A673 (cell line): ENCODE measurements at regions not wholly inside any gene's neighbourhood (a gene's known extent, or its start where the extent isn't known, plus 50 kb on each side); places are given as distances from the start of the nearest gene placed in this dataset.
"Not testable (repeated sequence)": the region's sequence is repeated elsewhere in the genome, so short reads cannot be mapped to it uniquely, and the experiment has no call there.

ENCODE experiments used
- BruUV-seq: library from RNA; stranded (reverse); fragments of 400-500 nt; replicated peaks from 2 replicates; lab custom pipeline; 2021; lab: Mats Ljungman, UMichigan
- CTCF ChIA-PET: fragments of 300-600 bp; sonication (Branson Sonifier 250); formaldehyde crosslinking; loops from one replicate; lab custom pipeline; 2022; ENCODE audit warnings: antibody characterized with exemption; lab: Charles Lee
- POLR2A ChIA-PET: fragments of 300-600 bp; sonication (Branson Sonifier 250); formaldehyde crosslinking; loops from one replicate; lab custom pipeline; 2022; ENCODE audit warnings: antibody characterized with exemption; ENCODE audit not compliant: low non-redundant PET; lab: Charles Lee
- DNase-seq: peaks from one replicate; pipeline ENCODE4 v3.0.0-alpha.2; 2015; ENCODE audit warnings: low spot score
- H3K27ac ChIP-seq: fragments of 200-600 bp; sonication (generic); 2 replicates; pipeline ENCODE4 v1.5.1; 2016; ENCODE audit warnings: mixed run types, low read depth, mild to moderate bottlenecking, mixed read lengths, antibody characterized with exemption, low read length; ENCODE audit not compliant: poor library complexity, severe bottlenecking
- H3K27me3 ChIP-seq: fragments of 200-600 bp; sonication (generic); replicated peaks from 2 replicates; pipeline ENCODE4 v1.6.1; 2017; ENCODE audit warnings: mixed run types, low read depth, mild to moderate bottlenecking, mixed read lengths, antibody characterized with exemption, low read length; ENCODE audit not compliant: insufficient read depth, poor library complexity
- H3K36me3 ChIP-seq: fragments of 200-600 bp; sonication (generic); 2 replicates; pipeline ENCODE4 v1.6.1; 2016; ENCODE audit warnings: mixed run types, mild to moderate bottlenecking, mixed read lengths, antibody characterized with exemption, low read length; ENCODE audit not compliant: insufficient read depth, poor library complexity, severe bottlenecking
- H3K4me1 ChIP-seq: fragments of 200-600 bp; sonication (generic); 2 replicates; pipeline ENCODE4 v1.6.1; 2017; ENCODE audit warnings: mixed run types, mild to moderate bottlenecking, mixed read lengths, antibody characterized with exemption, low read length; ENCODE audit not compliant: insufficient read depth, poor library complexity, severe bottlenecking
- H3K4me3 ChIP-seq: fragments of 200-600 bp; sonication (generic); 2 replicates; pipeline ENCODE4 v1.5.1; 2016; ENCODE audit warnings: low read depth, mixed run types, mild to moderate bottlenecking, mixed read lengths, low read length; ENCODE audit not compliant: poor library complexity, severe bottlenecking
- H3K9me3 ChIP-seq: fragments of 200-600 bp; sonication (generic); 2 replicates; pipeline ENCODE4 v1.6.1; 2016; ENCODE audit warnings: mixed run types, low read depth, mild to moderate bottlenecking, mixed read lengths, antibody characterized with exemption, low read length; ENCODE audit not compliant: poor library complexity, severe bottlenecking
- EZH2 ChIP-seq: fragments of 200-600 bp; sonication (generic); IDR thresholded peaks from 2 replicates; pipeline ENCODE4 v1.6.1; 2017; ENCODE audit warnings: borderline replicate concordance, low read depth, mild to moderate bottlenecking, mixed read lengths, antibody characterized with exemption, low read length; ENCODE audit not compliant: poor library complexity, severe bottlenecking
- intact Hi-C: fragments of 100-400 bp; cut with micrococcal nuclease; formaldehyde crosslinking; loops from one replicate; pipeline ENCODE4 v1.10.0; 2022; ENCODE audit not compliant: unreplicated experiment
- TF ChIP-seq, protein P1 (sequence below): fragments of 300-800, 200-600 bp; sonication (generic); conservative IDR thresholded peaks from 2 replicates; pipeline ENCODE4 v1.5.1; 2017; ENCODE audit warnings: low read depth, mild to moderate bottlenecking, antibody characterized with exemption, low read length, moderate library complexity, mixed read lengths

- H3K4me3 ChIP-seq: no peak overlapping the region
- no peaks in the 10 kb centered on the region for H3K4me1 ChIP-seq
- ChIA-PET POLR2A (no interaction called here), CTCF (no interaction called here)
- H3K27me3 ChIP-seq: peaks cover 31% of the 10 kb centered on the region
- no peak for DNase-seq
- no TSS peak for BruUV-seq
- no peaks in the 10 kb centered on the region for H3K9me3 ChIP-seq
- H3K36me3 ChIP-seq: no peaks in the 10 kb centered on the region
- intact Hi-C loops: no loop called here
- no peak overlapping the region for H3K27ac ChIP-seq
- TF ChIP-seq, protein P1, sequence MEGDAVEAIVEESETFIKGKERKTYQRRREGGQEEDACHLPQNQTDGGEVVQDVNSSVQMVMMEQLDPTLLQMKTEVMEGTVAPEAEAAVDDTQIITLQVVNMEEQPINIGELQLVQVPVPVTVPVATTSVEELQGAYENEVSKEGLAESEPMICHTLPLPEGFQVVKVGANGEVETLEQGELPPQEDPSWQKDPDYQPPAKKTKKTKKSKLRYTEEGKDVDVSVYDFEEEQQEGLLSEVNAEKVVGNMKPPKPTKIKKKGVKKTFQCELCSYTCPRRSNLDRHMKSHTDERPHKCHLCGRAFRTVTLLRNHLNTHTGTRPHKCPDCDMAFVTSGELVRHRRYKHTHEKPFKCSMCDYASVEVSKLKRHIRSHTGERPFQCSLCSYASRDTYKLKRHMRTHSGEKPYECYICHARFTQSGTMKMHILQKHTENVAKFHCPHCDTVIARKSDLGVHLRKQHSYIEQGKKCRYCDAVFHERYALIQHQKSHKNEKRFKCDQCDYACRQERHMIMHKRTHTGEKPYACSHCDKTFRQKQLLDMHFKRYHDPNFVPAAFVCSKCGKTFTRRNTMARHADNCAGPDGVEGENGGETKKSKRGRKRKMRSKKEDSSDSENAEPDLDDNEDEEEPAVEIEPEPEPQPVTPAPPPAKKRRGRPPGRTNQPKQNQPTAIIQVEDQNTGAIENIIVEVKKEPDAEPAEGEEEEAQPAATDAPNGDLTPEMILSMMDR: no peak
- no peak for TF ChIP-seq EZH2
Observed at GRCh38 chr5:166795756-166796155, 1495.7 kb upstream of the WWC1 start.

GRCh38 chr5:166803058-166803457 is 1488.4 kb upstream of the WWC1 start:
- no TSS peak for BruUV-seq
- H3K27ac ChIP-seq: no peak overlapping the region
- no peak for TF ChIP-seq EZH2
- TF ChIP-seq, protein P1: no peak
- H3K4me1 ChIP-seq: no peaks in the 10 kb centered on the region
- ChIA-PET CTCF (no interaction called here), POLR2A (no interaction called here)
- DNase-seq: no peak
- no peaks in the 10 kb centered on the region for H3K36me3 ChIP-seq
- intact Hi-C loops: no loop called here
- peaks cover 6% of the 10 kb centered on the region for H3K27me3 ChIP-seq
- no peak overlapping the region for H3K4me3 ChIP-seq
- no peaks in the 10 kb centered on the region for H3K9me3 ChIP-seq

DNA sequence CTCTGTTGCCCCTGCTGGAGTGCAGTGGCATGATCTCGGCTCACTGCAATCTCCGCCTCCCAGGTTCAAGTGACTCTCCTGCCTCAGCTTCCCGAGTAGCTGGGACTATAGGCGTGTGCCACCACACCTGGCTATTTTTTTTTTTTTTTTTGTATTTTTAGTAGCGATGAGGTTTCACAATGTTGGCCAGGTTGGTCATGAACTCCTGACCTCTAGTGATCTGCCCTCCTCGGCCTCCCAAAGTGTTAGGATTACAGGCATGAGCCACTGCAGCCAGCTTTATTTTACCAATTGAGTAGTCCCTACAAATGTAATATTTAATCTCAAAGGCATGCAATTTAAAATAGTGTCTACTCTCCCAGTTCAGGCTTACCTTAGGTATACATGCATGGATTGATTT is 1487.2 kb upstream of the WWC1 start:
- H3K27me3 ChIP-seq, H3K27ac ChIP-seq, H3K4me3 ChIP-seq, intact Hi-C loops, H3K36me3 ChIP-seq, BruUV-seq, CTCF ChIA-PET, POLR2A ChIA-PET, H3K9me3 ChIP-seq, H3K4me1 ChIP-seq, DNase-seq: not testable (repeated sequence)

DNA sequence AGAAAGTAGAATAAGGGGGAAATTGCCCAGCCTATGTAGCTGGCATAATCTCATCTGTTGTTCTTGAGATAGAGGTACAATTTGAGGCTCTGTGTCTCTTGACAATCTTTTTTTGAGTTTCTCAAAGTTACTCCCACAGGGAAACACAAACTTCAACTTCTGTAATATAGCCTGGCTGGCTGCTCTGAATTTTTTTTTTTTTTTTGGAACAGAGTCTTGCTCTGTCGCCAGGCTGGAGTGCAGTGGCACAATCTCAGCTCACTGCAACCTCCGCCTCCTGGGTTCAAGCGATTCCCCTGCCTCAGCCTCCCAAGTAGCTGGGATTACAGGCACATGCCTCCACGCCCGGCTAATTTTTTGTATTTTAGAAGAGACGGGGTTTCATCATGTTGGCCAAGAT is 1486.8 kb upstream of the WWC1 start:
- H3K27ac ChIP-seq, H3K9me3 ChIP-seq, H3K36me3 ChIP-seq, BruUV-seq, H3K4me1 ChIP-seq, DNase-seq, H3K27me3 ChIP-seq, POLR2A ChIA-PET, CTCF ChIA-PET, intact Hi-C loops, H3K4me3 ChIP-seq: not testable (repeated sequence)

DNA sequence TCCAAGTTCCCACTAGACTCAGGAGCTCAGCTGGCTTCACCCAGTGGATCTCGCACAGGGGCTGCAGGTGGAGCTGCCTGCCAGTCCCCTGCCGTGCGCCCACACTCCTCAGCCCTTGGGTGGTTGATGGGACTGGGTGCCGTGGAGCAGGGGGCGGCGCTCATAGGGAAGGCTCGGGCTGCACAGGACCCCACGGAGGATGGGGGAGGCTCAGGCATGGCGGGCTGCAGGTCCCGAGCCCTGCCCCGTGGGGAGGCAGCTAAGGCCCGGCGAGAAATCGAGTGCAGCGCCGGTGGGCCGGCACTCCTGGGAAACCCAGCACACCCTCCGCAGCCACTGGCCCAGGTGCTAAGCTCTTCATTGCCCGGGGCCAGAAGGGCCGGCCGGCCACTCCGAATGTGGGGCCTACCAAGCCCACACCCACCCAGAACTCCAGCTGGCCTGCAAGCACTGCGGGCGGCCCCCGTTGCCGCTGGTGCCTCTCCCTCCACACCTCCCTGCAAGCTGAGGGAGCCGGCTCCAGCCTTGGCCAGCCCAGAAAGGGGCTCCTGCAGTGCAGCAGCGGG is 1481.3 kb upstream of the WWC1 start:
- H3K4me1 ChIP-seq, DNase-seq, POLR2A ChIA-PET, H3K36me3 ChIP-seq, H3K4me3 ChIP-seq, H3K27ac ChIP-seq, H3K27me3 ChIP-seq, H3K9me3 ChIP-seq, intact Hi-C loops, CTCF ChIA-PET, BruUV-seq: not testable (repeated sequence)
